ENCODE measurements at regions not wholly inside any gene's neighbourhood (a gene's known extent, or its start where the extent isn't known, plus 50 kb on each side); places are given as distances from the start of the nearest gene placed in this dataset.

- TF ChIP-seq CTCF (conservative IDR thresholded peaks at IDR 0.05; ENCODE audit: low read depth in 2 of 2), result no peak
- no peak for TF ChIP-seq JUNB (IDR thresholded peaks at IDR 0.05; ENCODE audit: unreplicated experiment)
- no peak for TF ChIP-seq NANOG (IDR thresholded peaks at IDR 0.05; ENCODE audit: borderline replicate concordance)
- no peak for TF ChIP-seq POLR2AphosphoS5 (IDR thresholded peaks at IDR 0.05; ENCODE audit: low read depth)
- no peak for TF ChIP-seq EZH2 (IDR thresholded peaks at IDR 0.05; ENCODE audit: low read depth, unreplicated experiment)
- TF ChIP-seq CREB1 (CRISPR knock-in tag; IDR thresholded peaks at IDR 0.05; ENCODE audit: low read depth), result no peak
These were observed 50.4 kb upstream of the CYRIA start for GRCh38 chr2:16716024-16716423.

Measured in GM23338 (cell line).